Upper lobe of left lung (tissue), 6 donors: ENCODE measurements at regions not wholly inside any gene's neighbourhood (a gene's known extent, or its start where the extent isn't known, plus 50 kb on each side); places are given as distances from the start of the nearest gene placed in this dataset.

Source experiments
- ATAC-seq, 2 donors: fragments of 200-7000 bp; cut with Tn5 transposase; one replicate each; pipeline ENCODE4 v1.9.1; 2022; ENCODE audit warnings: mild to moderate bottlenecking in 2 of 2, moderate library complexity in 2 of 2; ENCODE audit not compliant: low FRiP score in 2 of 2
- DNase-seq, 2 donors: peaks; one replicate each; pipeline ENCODE4 v3.0.0-alpha.2; 2019 to 2020
- H3K27ac ChIP-seq, 4 donors: fragments of 200-600 bp; sonication (generic); one replicate each; pipeline ENCODE4 v1.5.1; 2016 to 2019
- H3K27me3 ChIP-seq, 4 donors: fragments of 200-600 bp; sonication (generic); one replicate each; pipeline ENCODE4 v1.5.1; 2017 to 2019
- H3K36me3 ChIP-seq, 4 donors: fragments of 200-600 bp; sonication (generic); one replicate each; pipeline ENCODE4 v1.5.1; 2016 to 2019
- H3K4me1 ChIP-seq, 4 donors: fragments of 200-600 bp; sonication (generic); one replicate each; pipeline ENCODE4 v1.5.1; 2018 to 2019
- H3K4me3 ChIP-seq, 4 donors: fragments of 200-600 bp; sonication (generic); one replicate each; pipeline ENCODE4 v1.5.1; 2017 to 2019; ENCODE audit warnings: mild to moderate bottlenecking in 2 of 4, moderate library complexity in 1 of 4
- H3K9me3 ChIP-seq, 4 donors: fragments of 200-600 bp; sonication (generic); one replicate each; pipeline ENCODE4 v1.5.1; 2018 to 2019
- CTCF ChIP-seq, 6 experiments: fragments of 450-650 bp in 4 of 6; fragments of 200-600 bp in 2 of 6; sonication (generic) in 2 of 6; IDR thresholded peaks; one replicate each; pipeline ENCODE4 v1.5.1; 2016 to 2019; ENCODE audit warnings: antibody characterized with exemption in 6 of 6
- EP300 ChIP-seq, 4 donors: sonication (generic); formaldehyde crosslinking; IDR thresholded peaks; one replicate each; pipeline ENCODE4 v1.5.1; 2017; ENCODE audit warnings: antibody characterized with exemption in 4 of 4, control low read depth in 2 of 4
- POLR2A ChIP-seq, 4 donors: fragments of 450-650 bp; IDR thresholded peaks; one replicate each; pipeline ENCODE4 v1.5.1; 2016 to 2017; ENCODE audit warnings: antibody characterized with exemption in 4 of 4, mild to moderate bottlenecking in 2 of 4
- POLR2AphosphoS5 ChIP-seq, 2 donors: sonication (generic); formaldehyde crosslinking; IDR thresholded peaks; one replicate each; pipeline ENCODE4 v1.5.1; 2017; ENCODE audit warnings: antibody characterized with exemption in 2 of 2
- WGBS, 2 donors: methylation state at CpG; one replicate each; pipeline ENCODE4 v1.1.5; 2017 to 2018; 5-methylcytosine and 5-hydroxymethylcytosine counted together
- donor health status: DM: no; HTN: no; CAD: no; lungs with moderate emphysema.
- donor health status: DM: no; HTN: yes; CAD: no; lungs with severe emphysema.

GRCh38 chrX:63961964-63962363 lies 176.9 kb upstream of the ARHGEF9 start:
- no peak for ATAC-seq
- no peaks in the 10 kb centered on the region for H3K4me1 ChIP-seq
- WGBS, 2 donors, result 44 to 67% methylated on average over 1 of the region's 1 CpG
- H3K9me3 ChIP-seq, result no peaks in the 10 kb centered on the region
- no peaks in the 10 kb centered on the region for H3K27me3 ChIP-seq
- TF ChIP-seq POLR2A (IDR thresholded peaks at IDR 0.05) (no peak), EP300 (IDR thresholded peaks at IDR 0.05) (no peak)
- no peak overlapping the region for H3K4me3 ChIP-seq
- H3K27ac ChIP-seq, result no peak overlapping the region
- no peaks in the 10 kb centered on the region for H3K36me3 ChIP-seq
- DNase-seq, result no peak

- no peak for ATAC-seq
- H3K4me1 ChIP-seq, result no peaks in the 10 kb centered on the region
- H3K36me3 ChIP-seq, result no peaks in the 10 kb centered on the region
- no peaks in the 10 kb centered on the region for H3K27me3 ChIP-seq
- H3K27ac ChIP-seq, result no peak overlapping the region
- no peak overlapping the region for H3K4me3 ChIP-seq
- TF ChIP-seq CTCF (IDR thresholded peaks at IDR 0.05), result no peak
- no peak for TF ChIP-seq EP300 (IDR thresholded peaks at IDR 0.05)
- TF ChIP-seq POLR2AphosphoS5 (IDR thresholded peaks at IDR 0.05), result no peak
- no peak for TF ChIP-seq POLR2A (IDR thresholded peaks at IDR 0.05)
- no peaks in the 10 kb centered on the region for H3K9me3 ChIP-seq
- DNase-seq, result no peak
Measured at GRCh38 chrX:63959975-63960374, 175.0 kb upstream of the ARHGEF9 start.

GRCh38 chrX:63958134-63958865 lies 173.3 kb upstream of the ARHGEF9 start:
- DNase-seq, result no peak
- TF ChIP-seq POLR2A (IDR thresholded peaks at IDR 0.05), result no peak
- TF ChIP-seq POLR2AphosphoS5 (IDR thresholded peaks at IDR 0.05), result no peak
- Histone ChIP-seq H3K9me3 (no peaks in the 10 kb centered on the region), H3K27me3 (no peaks in the 10 kb centered on the region), H3K27ac (no peak overlapping the region), H3K36me3 (no peaks in the 10 kb centered on the region), H3K4me1 (no peaks in the 10 kb centered on the region), H3K4me3 (no peak overlapping the region)
- no peak for ATAC-seq
- 64 to 78% methylated on average over 2 of the region's 2 CpGs for WGBS, 2 donors

- Histone ChIP-seq H3K4me3 (no peak overlapping the region), H3K27me3 (no peaks in the 10 kb centered on the region), H3K4me1 (no peaks in the 10 kb centered on the region), H3K27ac (no peak overlapping the region), H3K36me3 (no peaks in the 10 kb centered on the region), H3K9me3 (peaks cover 0 to 3% (median 0%) of the 10 kb centered on the region in 4 donors)
- ATAC-seq (no peak), DNase-seq (no peak)
- no peak for TF ChIP-seq POLR2A (IDR thresholded peaks at IDR 0.05)
- TF ChIP-seq POLR2AphosphoS5 (IDR thresholded peaks at IDR 0.05), result no peak
- TF ChIP-seq EP300 (IDR thresholded peaks at IDR 0.05), result no peak
- no peak for TF ChIP-seq CTCF (IDR thresholded peaks at IDR 0.05)
- 72 to 90% methylated on average over 1 to 2 of the region's 2 CpGs for WGBS, 2 donors
Measured at GRCh38 chrX:63935835-63936234, 150.8 kb upstream of the ARHGEF9 start.

GRCh38 chrX:63934791-63935190 lies 149.8 kb upstream of the ARHGEF9 start:
- no peak for ATAC-seq
- TF ChIP-seq CTCF (IDR thresholded peaks at IDR 0.05) (no peak), POLR2AphosphoS5 (IDR thresholded peaks at IDR 0.05) (no peak), EP300 (IDR thresholded peaks at IDR 0.05) (no peak), POLR2A (IDR thresholded peaks at IDR 0.05) (no peak)
- Histone ChIP-seq H3K9me3 (peaks cover 0 to 2% (median 0%) of the 10 kb centered on the region in 4 donors), H3K4me1 (no peaks in the 10 kb centered on the region), H3K27me3 (no peaks in the 10 kb centered on the region), H3K36me3 (no peaks in the 10 kb centered on the region), H3K27ac (no peak overlapping the region), H3K4me3 (no peak overlapping the region)
- 58 to 62% methylated on average over 3 of the region's 3 CpGs for WGBS, 2 donors
- DNase-seq, result no peak

GRCh38 chrX:63934160-63934559 lies 149.1 kb upstream of the ARHGEF9 start:
- H3K4me3 ChIP-seq, result no peak overlapping the region
- H3K9me3 ChIP-seq, result no peaks in the 10 kb centered on the region
- H3K36me3 ChIP-seq, result no peaks in the 10 kb centered on the region
- H3K27ac ChIP-seq, result no peak overlapping the region
- no peak for ATAC-seq
- no peaks in the 10 kb centered on the region for H3K27me3 ChIP-seq
- no peaks in the 10 kb centered on the region for H3K4me1 ChIP-seq
- 41 to 47% methylated on average over 1 of the region's 1 CpG for WGBS, 2 donors
- TF ChIP-seq CTCF (IDR thresholded peaks at IDR 0.05), result no peak
- no peak for TF ChIP-seq POLR2AphosphoS5 (IDR thresholded peaks at IDR 0.05)
- TF ChIP-seq POLR2A (IDR thresholded peaks at IDR 0.05), result no peak
- no peak for TF ChIP-seq EP300 (IDR thresholded peaks at IDR 0.05)
- DNase-seq, result no peak
